GM18858 (cell line): ENCODE measurements at regions not wholly inside any gene's neighbourhood (a gene's known extent, or its start where the extent isn't known, plus 50 kb on each side); places are given as distances from the start of the nearest gene placed in this dataset.

Experiments
- ATAC-seq: cut with Tn5 transposase; IDR thresholded peaks from one replicate; pipeline ENCODE4 v1.9.1; 2021; ENCODE audit not compliant: unreplicated experiment

GRCh38 chr1:239817276-239817675 is 274.4 kb upstream of the FMN2 start:
- ATAC-seq: no peak

- ATAC-seq: no peak
Measured at GRCh38 chr1:239817801-239818200, 273.9 kb upstream of the FMN2 start.

DNA sequence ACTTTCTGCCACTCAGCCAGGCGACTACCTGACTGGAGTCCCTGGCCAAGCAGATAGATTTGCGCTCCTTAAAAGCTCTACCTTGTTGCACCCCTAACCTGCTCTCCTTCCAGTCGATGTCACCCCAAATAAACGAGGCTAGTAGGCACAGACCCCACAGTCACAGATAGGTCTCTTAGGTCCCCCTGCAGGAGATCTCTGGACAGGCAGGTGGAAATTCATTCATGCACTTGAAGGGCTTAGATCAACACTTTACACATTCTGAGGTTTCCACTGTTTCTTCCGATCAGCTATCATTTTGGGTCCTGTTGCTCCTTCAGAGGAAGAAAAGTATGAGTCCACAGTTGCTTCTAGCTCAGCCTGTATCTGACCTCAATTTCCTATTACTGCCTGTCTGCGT is 272.6 kb upstream of the FMN2 start:
- no peak for ATAC-seq

DNA sequence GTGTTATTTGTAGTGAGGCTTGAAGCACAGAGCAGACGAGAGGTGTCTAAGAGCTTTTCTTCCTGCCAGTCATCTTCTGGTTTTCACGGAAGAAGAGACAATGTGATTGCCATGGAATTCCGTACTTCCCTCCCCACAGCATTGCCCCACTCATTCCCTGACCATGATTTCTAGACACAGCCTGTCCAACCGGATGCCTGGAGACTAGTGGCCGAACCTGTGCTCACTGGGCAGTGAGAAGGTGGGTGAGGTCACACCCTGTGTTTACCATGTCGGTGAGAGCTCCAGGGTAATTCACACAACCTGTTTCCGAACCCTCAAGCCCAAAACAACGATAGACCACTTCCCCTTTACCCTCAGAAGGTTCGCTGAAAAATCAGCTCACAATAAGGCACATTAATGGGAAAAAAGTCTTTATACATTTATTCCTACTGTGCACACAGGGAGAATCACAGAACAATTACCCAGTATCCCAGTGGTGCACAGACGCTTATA is 271.9 kb upstream of the FMN2 start:
- ATAC-seq: no peak

DNA sequence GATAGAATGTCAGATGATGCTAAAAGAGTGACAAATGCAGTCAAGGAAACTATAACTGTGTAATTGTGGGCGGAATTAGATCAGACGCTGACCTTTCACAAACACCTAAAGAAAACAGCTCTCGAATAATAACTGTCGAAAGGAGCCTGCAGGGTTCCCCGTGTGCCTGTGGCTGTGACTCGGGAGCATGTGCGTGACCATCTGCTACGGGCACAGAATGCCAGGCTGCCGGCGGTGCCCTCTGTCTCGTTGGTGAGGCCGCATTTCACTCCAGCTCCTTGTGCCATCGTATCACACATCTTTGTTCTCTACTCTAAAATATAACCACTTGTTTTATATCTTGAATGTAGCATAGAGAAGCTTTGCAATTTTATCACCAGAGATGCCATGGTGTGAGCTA is 267.8 kb upstream of the FMN2 start:
- ATAC-seq: no peak

DNA sequence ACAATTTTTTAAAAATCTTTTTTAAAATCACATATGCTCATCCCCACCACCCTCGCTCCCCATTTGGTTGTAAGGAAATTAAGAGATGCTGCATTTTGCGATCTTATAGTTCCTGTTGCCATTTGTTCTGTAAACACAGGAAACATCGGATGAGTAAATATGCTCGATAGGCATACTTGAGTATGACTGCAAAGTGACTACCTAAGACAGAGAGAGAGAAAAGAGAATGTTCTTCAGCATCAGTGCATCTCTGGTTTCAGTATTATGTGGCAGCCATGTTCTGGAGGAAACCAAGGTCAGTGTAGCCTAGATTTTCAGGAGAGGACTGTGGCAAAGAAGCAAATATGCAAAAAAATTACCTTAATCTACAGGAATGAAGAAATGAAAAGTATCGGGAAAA is 265.5 kb upstream of the FMN2 start:
- ATAC-seq: no peak

- ATAC-seq: no peak
Measured at GRCh38 chr1:239826736-239827135, 264.9 kb upstream of the FMN2 start.

GRCh38 chr1:239829535-239829934 is 262.1 kb upstream of the FMN2 start:
- ATAC-seq: no peak

- no peak for ATAC-seq
Measured at GRCh38 chr1:239831577-239832355, 259.9 kb upstream of the FMN2 start.

DNA sequence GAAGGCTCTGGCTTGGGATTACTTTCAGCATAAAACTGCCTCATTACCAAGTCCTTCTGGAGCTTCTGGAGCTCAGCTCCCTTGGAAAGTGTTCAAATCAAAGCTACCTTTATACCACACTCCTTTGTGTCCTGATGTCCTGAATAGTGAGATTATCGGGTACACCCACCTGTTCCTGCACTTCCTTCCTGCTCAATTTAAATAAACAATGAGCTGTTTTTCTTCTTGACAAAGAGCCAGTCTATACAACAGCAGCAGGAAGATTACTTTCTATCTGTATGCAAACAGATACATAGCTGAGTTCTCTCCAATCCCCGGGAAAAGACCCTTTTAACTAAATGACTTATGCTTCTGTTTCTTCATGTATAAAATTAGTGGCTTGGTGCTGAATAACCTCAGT is 258.0 kb upstream of the FMN2 start:
- ATAC-seq: no peak

DNA sequence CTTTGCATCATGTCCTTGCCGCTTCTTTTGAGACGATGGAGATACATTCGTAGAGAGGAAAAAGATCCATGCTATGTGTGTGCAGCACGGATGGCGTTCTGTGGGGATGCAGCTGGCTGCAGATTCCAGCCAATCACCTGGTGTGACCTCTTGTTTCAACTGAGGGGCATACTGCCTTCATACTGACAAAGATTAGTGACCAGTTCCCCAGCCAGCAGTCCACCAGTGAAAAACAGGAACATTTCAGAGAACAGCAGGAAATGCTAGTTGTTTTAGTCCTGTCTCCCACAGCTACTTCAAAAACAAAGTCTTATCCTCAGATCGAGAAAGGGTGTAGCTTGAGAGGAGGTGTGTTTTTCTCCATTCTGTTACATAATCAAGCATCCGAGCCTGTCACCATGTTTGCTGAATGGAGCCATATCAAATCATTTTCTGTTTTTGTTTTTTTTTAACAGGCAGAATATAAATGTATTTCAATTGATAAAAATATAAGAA is 255.7 kb upstream of the FMN2 start:
- ATAC-seq: no peak

DNA sequence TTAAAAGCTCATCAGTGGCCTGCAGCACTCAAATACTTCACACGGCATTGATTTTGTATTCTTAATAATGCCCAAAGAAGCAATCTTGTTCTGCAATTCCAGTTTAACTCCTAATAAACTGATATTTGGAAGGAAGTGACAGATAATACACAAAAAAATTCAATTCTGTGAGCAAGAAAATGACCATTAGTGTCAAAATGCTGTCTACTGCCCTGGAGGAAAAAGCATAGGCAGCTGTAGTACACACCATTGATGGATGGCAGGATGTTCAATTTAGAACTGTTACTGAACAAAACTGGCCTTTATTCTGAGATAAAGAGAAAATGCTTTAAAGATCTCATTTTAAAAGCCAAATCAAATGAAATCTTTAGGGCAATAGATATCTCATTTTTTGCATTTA is 251.3 kb upstream of the FMN2 start:
- ATAC-seq: no peak

DNA sequence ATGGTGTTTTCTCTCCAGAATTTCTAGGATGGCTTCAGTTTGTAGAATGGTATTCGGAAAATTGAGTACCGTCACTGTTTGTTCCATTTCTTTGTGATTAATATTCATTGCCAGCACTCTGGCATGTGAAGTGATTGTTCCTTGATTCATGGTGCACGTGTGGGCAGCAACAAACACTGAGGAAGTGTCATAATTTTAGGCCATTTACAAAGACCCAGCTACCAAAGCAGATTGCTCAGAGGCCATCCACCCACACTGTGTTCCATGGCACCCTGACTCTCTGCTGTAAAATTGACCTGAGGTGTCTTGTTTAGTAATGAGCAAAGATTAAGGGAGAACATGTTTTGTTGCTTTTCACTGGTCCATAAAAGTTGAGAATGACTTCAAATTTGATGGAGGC is 250.9 kb upstream of the FMN2 start:
- ATAC-seq: no peak

DNA sequence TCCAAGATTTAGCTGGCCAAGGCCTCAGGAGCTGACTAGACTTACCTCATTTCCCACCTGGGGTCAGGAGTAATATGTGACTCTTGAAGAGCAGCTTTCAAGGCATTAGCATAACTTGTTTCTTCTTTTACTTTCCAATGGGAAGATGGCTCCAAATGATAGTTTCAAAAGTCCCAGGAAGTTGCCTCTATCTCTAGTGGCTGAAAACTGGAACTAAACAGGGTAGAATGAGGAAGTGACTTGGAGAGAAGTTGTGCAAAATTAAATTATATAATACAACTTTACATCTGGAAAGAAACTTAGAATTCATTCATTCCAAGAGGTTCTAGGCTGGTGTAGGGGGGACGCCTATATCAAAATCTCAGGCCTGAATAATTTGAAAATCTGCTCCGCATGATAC is 250.1 kb upstream of the FMN2 start:
- no peak for ATAC-seq

GRCh38 chr1:239843541-239843940 is 248.1 kb upstream of the FMN2 start:
- ATAC-seq: no peak

- no peak for ATAC-seq
Measured at GRCh38 chr1:239844833-239845232, 246.8 kb upstream of the FMN2 start.

- ATAC-seq: no peak
Measured at GRCh38 chr1:239854922-239855321, 236.8 kb upstream of the FMN2 start.

DNA sequence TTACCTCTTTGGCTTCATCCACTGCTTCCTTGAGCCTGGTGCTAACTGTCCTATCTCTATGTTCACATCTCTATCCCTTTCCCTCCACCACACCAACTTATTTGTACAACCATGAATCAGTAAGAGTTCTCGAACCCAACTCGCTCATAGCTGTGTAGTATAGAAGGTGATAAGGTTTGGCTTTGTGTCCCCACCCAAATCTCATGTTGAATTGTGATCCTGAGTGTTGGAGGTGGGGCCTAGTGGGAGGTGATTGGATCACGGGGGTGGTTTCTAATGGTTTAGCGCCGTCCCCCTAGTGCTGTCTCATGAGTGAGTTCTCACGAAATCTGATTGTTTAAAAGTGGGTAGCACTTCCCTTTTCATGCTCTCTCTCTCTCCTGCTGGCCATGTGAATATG is 235.6 kb upstream of the FMN2 start:
- no peak for ATAC-seq

- no peak for ATAC-seq
Measured at GRCh38 chr1:239856924-239857323, 234.8 kb upstream of the FMN2 start.

DNA sequence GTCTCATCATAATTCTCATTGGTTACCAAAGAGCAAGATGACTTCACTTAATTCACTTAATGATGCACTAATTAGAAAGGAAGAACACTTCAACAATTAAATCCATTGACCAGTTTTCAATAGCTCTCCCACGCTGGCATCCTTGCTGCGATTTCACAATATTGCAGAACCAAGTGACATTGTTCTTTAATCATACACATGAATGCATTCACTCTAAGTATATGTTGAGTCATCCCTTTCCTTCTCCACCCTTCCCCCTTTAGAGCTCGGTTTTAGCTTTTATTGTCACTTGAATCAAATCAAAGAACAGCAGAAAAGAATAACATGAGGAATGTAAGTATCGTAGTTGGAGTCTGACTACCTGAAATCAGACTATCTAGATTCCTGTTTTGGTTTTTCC is 233.6 kb upstream of the FMN2 start:
- no peak for ATAC-seq

DNA sequence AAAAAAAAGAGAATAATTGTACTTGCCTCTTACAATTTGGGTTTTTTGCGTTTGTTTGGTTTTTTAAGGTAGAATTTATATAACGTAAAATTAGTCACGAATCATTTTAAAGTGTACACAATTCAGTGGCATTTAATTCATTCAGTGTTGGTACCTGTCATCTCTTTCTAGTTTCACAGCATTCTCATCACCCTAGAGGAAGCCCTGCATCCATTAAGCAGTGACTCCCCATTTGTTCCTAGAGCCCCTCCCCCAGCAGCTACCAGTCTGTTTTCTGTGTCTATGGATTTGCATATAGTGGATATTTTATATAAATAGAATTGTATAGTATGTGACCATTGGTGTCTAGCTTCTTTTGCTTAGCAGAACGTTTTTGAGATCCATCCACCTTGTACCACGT is 233.2 kb upstream of the FMN2 start:
- ATAC-seq: no peak

DNA sequence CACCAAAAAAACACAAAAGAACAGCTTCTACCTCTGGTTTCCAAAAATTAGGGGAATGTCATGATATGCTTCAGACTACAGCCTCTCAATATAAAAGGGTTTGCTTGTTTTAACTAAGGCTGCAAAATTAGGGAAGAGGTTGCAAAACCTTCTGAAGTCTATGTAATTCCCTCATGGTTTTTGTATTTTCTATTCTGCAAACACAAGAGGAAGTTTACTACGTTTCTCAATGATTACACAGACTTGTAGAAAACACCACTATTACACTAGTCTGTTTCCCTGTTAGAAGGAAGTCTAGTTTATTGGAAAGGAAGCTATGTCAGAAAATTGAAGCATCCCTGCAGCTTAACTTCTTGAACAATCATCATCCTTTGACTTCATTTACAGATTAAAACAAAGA is 229.7 kb upstream of the FMN2 start:
- ATAC-seq: no peak
